HepG2 (cell line): ENCODE measurements at regions not wholly inside any gene's neighbourhood (a gene's known extent, or its start where the extent isn't known, plus 50 kb on each side); places are given as distances from the start of the nearest gene placed in this dataset.

Experiments used
- ATAC-seq: fragments of 200-7000 bp; cut with Tn5 transposase; 3 replicates; pipeline ENCODE4 v1.9.1; 2020; ENCODE audit warnings: mild to moderate bottlenecking, moderate library complexity
- BruUV-seq: library from RNA; stranded (reverse); fragments of 400-500 nt; replicated peaks from 2 replicates; lab custom pipeline; 2021; lab: Mats Ljungman, UMichigan
- CTCF ChIA-PET: fragments of 300-600 bp; formaldehyde crosslinking; extraction: SDS; loops from one replicate; lab custom pipeline; 2021; ENCODE audit warnings: low total read pairs, inconsistent platforms, low intra/inter-chr PET ratio; lab: Yijun Ruan, JAX
- POLR2A ChIA-PET: fragments of 350-600 bp; sonication (Branson Sonifier 250); formaldehyde crosslinking; loops from one replicate; lab custom pipeline; 2020; ENCODE audit warnings: antibody characterized with exemption, inconsistent platforms; lab: Yijun Ruan, JAX
- DNase-seq: peaks from one replicate; pipeline ENCODE4 v3.0.0-alpha.2; 2015; ENCODE audit warnings: low spot score
- FAIRE-seq: peaks from 3 replicates; lab custom pipeline; 2011; peaks lifted over from hg19 to GRCh38; lab: Jason Lieb, UNC
- H2AFZ ChIP-seq: one replicate; pipeline ENCODE4 v1.6.1; 2011; ENCODE audit warnings: low read length, inconsistent platforms
- H3K27ac ChIP-seq: fragments of 300-600 bp; 3 replicates; pipeline ENCODE4 v1.8.0; 2011; ENCODE audit warnings: mixed run types, mild to moderate bottlenecking, mixed read lengths, low read length, inconsistent platforms; ENCODE audit not compliant: insufficient read depth; ENCODE audit errors: extremely low read length
- H3K27me3 ChIP-seq, 2 experiments: fragments of 200-600 bp in 1 of 2; 2 replicates in 1 of 2; 3 replicates in 1 of 2; pipeline versions ENCODE4 v1.6.0 to v1.8.0; 2011; ENCODE audit warnings: low read length in 2 of 2, mild to moderate bottlenecking in 2 of 2, moderate library complexity in 2 of 2, inconsistent platforms in 1 of 2; ENCODE audit not compliant: insufficient read depth in 2 of 2, control insufficient read depth in 1 of 2
- H3K36me3 ChIP-seq, 2 experiments: fragments of 200-600 bp in 1 of 2; replicated peaks in 1 of 2; 2 replicates in 1 of 2; 3 replicates in 1 of 2; pipeline versions ENCODE4 v1.5.1 to v1.8.0; 2011; ENCODE audit warnings: low read length in 2 of 2, inconsistent platforms in 1 of 2; ENCODE audit not compliant: insufficient read depth in 2 of 2, control insufficient read depth in 1 of 2
- H3K4me1 ChIP-seq: 2 replicates; pipeline ENCODE4 v1.5.1; 2012; ENCODE audit warnings: low read length, inconsistent platforms; ENCODE audit not compliant: insufficient read depth
- H3K4me2 ChIP-seq: 2 replicates; pipeline ENCODE4 v1.6.0; 2011; ENCODE audit warnings: low read depth, low read length, inconsistent platforms
- H3K4me3 ChIP-seq, 3 experiments: fragments of 200-600 bp in 1 of 3; sonication (generic), shearing (Covaris generic) in 1 of 3; replicated peaks in 1 of 3; 2 replicates each; pipeline ENCODE4 v1.5.1; 2011 to 2016; ENCODE audit warnings: low read length in 3 of 3, inconsistent platforms in 2 of 3, low read depth in 2 of 3, mild to moderate bottlenecking in 2 of 3, control low read depth in 1 of 3, mixed read lengths in 1 of 3; ENCODE audit not compliant: insufficient read depth in 1 of 3
- H3K79me2 ChIP-seq: one replicate; pipeline ENCODE4 v1.6.1; 2011; ENCODE audit warnings: low read length, inconsistent platforms; ENCODE audit not compliant: insufficient read depth
- H3K9ac ChIP-seq: 2 replicates; pipeline ENCODE4 v1.6.0; 2011; ENCODE audit warnings: mild to moderate bottlenecking, low read depth, low read length, inconsistent platforms; ENCODE audit not compliant: insufficient read depth
- H3K9me3 ChIP-seq: 2 replicates; pipeline ENCODE4 v1.5.1; 2012; ENCODE audit warnings: mild to moderate bottlenecking, low read length
- H4K20me1 ChIP-seq: 2 replicates; pipeline ENCODE4 v1.6.0; 2011; ENCODE audit warnings: inconsistent platforms, mild to moderate bottlenecking, low read length, moderate library complexity; ENCODE audit not compliant: insufficient read depth
- ARNT2 ChIP-seq: sonication (generic); formaldehyde crosslinking; IDR thresholded peaks from 2 replicates; pipeline ENCODE4 v1.8.0; 2022; ENCODE audit warnings: mild to moderate bottlenecking, low read depth, missing genetic modification reagents, moderate library complexity
- BCL6 ChIP-seq: IDR thresholded peaks from 2 replicates; pipeline ENCODE4 v1.6.1; 2016; ENCODE audit warnings: missing genetic modification reagents, missing compliant biosample characterization
- EZH2 ChIP-seq: conservative IDR thresholded peaks from 2 replicates; pipeline ENCODE4 v1.6.1; 2012; ENCODE audit warnings: mild to moderate bottlenecking, low read depth, low read length, moderate library complexity
- FOXO4 ChIP-seq: sonication (generic); formaldehyde crosslinking; conservative IDR thresholded peaks from 2 replicates; pipeline ENCODE4 v1.8.1; 2023; ENCODE audit warnings: missing genetic modification reagents
- LCORL ChIP-seq, 2 experiments: fragments of 450-650 bp in 1 of 2; sonication (generic) in 1 of 2; formaldehyde crosslinking in 1 of 2; IDR thresholded peaks; 2 replicates each; pipeline versions ENCODE4 v1.5.0 to v1.6.1; 2017 to 2020; ENCODE audit warnings: antibody characterized with exemption in 1 of 2, missing genetic modification reagents in 1 of 2
- RARA ChIP-seq: IDR thresholded peaks from 2 replicates; pipeline ENCODE4 v1.6.1; 2016; ENCODE audit warnings: missing genetic modification reagents, missing compliant biosample characterization
- SNAPC2 ChIP-seq: sonication (generic); formaldehyde crosslinking; IDR thresholded peaks from 2 replicates; pipeline ENCODE4 v1.8.1; 2022; ENCODE audit warnings: mild to moderate bottlenecking, missing genetic modification reagents
- STAT5B ChIP-seq: sonication (generic); formaldehyde crosslinking; IDR thresholded peaks from 2 replicates; pipeline ENCODE4 v1.4.0; 2020; ENCODE audit warnings: missing genetic modification reagents
- WGBS: methylation state at CpG from one replicate; pipeline ENCODE4 v1.1.6; 2017; ENCODE audit warnings: low lambda C conversion rate; 5-methylcytosine and 5-hydroxymethylcytosine counted together
- in situ Hi-C: cut with HindIII; loops from 2 replicates; pipeline ENCODE4 v1.10.0; 2017; ENCODE audit warnings: low pct_unique_long_range_greater_than_20kb; ENCODE audit not compliant: extremely low pct_ligation_motif_present
- intact Hi-C: fragments of 100-400 bp; cut with micrococcal nuclease; formaldehyde crosslinking; loops from one replicate; pipeline ENCODE4 v1.10.0; 2022; ENCODE audit not compliant: unreplicated experiment
- TF ChIP-seq, protein P1 (sequence below): sonication (generic); formaldehyde crosslinking; IDR thresholded peaks from 2 replicates; pipeline ENCODE4 v1.4.0; 2020; ENCODE audit warnings: missing genetic modification reagents

GRCh38 chr18:10386956-10387355 lies 67.5 kb upstream of the APCDD1 start:
- Histone ChIP-seq H3K36me3 (no peaks in the 10 kb centered on the region), H3K9me3 (no peaks in the 10 kb centered on the region), H3K4me3 (no peak overlapping the region), H4K20me1 (no peaks in the 10 kb centered on the region), H2AFZ (no peak overlapping the region), H3K27ac (no peak overlapping the region), H3K4me1 (no peaks in the 10 kb centered on the region), H3K79me2 (no peaks in the 10 kb centered on the region), H3K9ac (no peak overlapping the region), H3K27me3 (peaks cover 0 to 2% of the 10 kb centered on the region in 2 experiments; a peak in 1 of 5 replicates), H3K4me2 (no peak overlapping the region)
- WGBS, result 0% methylated on average over 2 of the region's 2 CpGs
- in situ Hi-C loops, result no loop called here
- TF ChIP-seq STAT5B (CRISPR knock-in tag) (no peak), SNAPC2 (no peak), BCL6 (CRISPR knock-in tag) (no peak), ARNT2 (no peak), FOXO4 (CRISPR knock-in tag) (no peak), EZH2 (no peak), LCORL (IDR thresholded peaks at IDR 0.05) (no peak), LCORL (CRISPR knock-in tag; IDR thresholded peaks at IDR 0.05) (no peak), RARA (no peak)
- TF ChIP-seq, protein P1, sequence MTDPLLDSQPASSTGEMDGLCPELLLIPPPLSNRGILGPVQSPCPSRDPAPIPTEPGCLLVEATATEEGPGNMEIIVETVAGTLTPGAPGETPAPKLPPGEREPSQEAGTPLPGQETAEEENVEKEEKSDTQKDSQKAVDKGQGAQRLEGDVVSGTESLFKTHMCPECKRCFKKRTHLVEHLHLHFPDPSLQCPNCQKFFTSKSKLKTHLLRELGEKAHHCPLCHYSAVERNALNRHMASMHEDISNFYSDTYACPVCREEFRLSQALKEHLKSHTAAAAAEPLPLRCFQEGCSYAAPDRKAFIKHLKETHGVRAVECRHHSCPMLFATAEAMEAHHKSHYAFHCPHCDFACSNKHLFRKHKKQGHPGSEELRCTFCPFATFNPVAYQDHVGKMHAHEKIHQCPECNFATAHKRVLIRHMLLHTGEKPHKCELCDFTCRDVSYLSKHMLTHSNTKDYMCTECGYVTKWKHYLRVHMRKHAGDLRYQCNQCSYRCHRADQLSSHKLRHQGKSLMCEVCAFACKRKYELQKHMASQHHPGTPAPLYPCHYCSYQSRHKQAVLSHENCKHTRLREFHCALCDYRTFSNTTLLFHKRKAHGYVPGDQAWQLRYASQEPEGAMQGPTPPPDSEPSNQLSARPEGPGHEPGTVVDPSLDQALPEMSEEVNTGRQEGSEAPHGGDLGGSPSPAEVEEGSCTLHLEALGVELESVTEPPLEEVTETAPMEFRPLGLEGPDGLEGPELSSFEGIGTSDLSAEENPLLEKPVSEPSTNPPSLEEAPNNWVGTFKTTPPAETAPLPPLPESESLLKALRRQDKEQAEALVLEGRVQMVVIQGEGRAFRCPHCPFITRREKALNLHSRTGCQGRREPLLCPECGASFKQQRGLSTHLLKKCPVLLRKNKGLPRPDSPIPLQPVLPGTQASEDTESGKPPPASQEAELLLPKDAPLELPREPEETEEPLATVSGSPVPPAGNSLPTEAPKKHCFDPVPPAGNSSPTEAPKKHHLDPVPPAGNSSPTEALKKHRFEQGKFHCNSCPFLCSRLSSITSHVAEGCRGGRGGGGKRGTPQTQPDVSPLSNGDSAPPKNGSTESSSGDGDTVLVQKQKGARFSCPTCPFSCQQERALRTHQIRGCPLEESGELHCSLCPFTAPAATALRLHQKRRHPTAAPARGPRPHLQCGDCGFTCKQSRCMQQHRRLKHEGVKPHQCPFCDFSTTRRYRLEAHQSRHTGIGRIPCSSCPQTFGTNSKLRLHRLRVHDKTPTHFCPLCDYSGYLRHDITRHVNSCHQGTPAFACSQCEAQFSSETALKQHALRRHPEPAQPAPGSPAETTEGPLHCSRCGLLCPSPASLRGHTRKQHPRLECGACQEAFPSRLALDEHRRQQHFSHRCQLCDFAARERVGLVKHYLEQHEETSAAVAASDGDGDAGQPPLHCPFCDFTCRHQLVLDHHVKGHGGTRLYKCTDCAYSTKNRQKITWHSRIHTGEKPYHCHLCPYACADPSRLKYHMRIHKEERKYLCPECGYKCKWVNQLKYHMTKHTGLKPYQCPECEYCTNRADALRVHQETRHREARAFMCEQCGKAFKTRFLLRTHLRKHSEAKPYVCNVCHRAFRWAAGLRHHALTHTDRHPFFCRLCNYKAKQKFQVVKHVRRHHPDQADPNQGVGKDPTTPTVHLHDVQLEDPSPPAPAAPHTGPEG (CRISPR knock-in tag), result no peak
- POLR2A ChIA-PET, result no interaction called here
- intact Hi-C loops, result no loop called here
- no peak for FAIRE-seq
- CTCF ChIA-PET, result no interaction called here
- no peak for ATAC-seq
- no peak for DNase-seq
- no TSS peak for BruUV-seq
